GM12891 (cell line): ENCODE measurements at regions not wholly inside any gene's neighbourhood (a gene's known extent, or its start where the extent isn't known, plus 50 kb on each side); places are given as distances from the start of the nearest gene placed in this dataset.
"Not testable (repeated sequence)": the region's sequence is repeated elsewhere in the genome, so short reads cannot be mapped to it uniquely, and the experiment has no call there.

ENCODE experiments used
- DNase-seq: peaks from one replicate; pipeline ENCODE4 v3.0.0; 2011; ENCODE audit warnings: low spot score; ENCODE audit not compliant: insufficient read length
- FAIRE-seq: peaks from 2 replicates; lab custom pipeline; 2011; peaks lifted over from hg19 to GRCh38; lab: Jason Lieb, UNC
- PAX5 ChIP-seq: IDR thresholded peaks from 2 replicates; pipeline ENCODE4 v1.6.1; 2011; ENCODE audit warnings: low read length, moderate library complexity, mild to moderate bottlenecking; ENCODE audit not compliant: insufficient read depth, severe bottlenecking
- POLR2A ChIP-seq: IDR thresholded peaks from 2 replicates; pipeline ENCODE4 v1.6.1; 2011; ENCODE audit warnings: low read depth, low read length, control low read depth
- POLR2AphosphoS5 ChIP-seq: IDR thresholded peaks from 2 replicates; pipeline ENCODE4 v1.6.1; 2011; ENCODE audit warnings: low read depth, low read length, control low read depth
- POU2F2 ChIP-seq: IDR thresholded peaks from 2 replicates; pipeline ENCODE4 v1.6.1; 2011; ENCODE audit warnings: low read depth, mild to moderate bottlenecking, control low read depth, low read length, moderate library complexity
- SPI1 ChIP-seq: IDR thresholded peaks from 2 replicates; pipeline ENCODE4 v1.6.1; 2011; ENCODE audit warnings: low read depth, low read length, control low read depth
- TAF1 ChIP-seq: IDR thresholded peaks from 2 replicates; pipeline ENCODE4 v1.6.1; 2011; ENCODE audit warnings: low read depth, low read length, control low read depth

GRCh38 chr7:98735801-98736200 is 118.7 kb downstream of the NPTX2 start:
- DNase-seq (no peak), FAIRE-seq (no peak)
- TF ChIP-seq POU2F2 (no peak), POLR2AphosphoS5 (no peak), POLR2A (no peak), TAF1 (no peak), PAX5 (no peak), SPI1 (no peak)

DNA sequence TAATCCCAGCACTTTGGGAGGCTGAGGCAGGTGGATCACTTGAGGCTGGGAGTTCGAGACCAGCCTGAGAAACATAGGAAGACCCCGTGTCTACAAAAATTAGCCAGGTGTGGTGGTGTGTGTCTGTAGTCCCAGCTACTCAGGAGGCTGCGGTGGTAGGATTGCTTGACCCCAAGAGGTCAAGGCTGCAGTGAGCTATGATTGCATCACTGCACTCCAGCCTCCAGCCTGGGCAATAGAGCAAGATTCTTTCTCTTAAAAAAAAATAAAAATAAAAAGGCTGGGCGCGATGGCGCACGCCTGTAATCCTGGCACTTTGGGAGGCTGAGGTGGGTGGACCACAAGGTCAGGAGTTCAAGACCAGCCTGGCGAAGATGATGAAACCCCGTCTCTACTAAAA is 119.4 kb downstream of the NPTX2 start:
- FAIRE-seq, DNase-seq: not testable (repeated sequence)

GRCh38 chr7:98737176-98737575 is 120.1 kb downstream of the NPTX2 start:
- DNase-seq (no peak), FAIRE-seq (no peak)
- TF ChIP-seq TAF1 (no peak), POU2F2 (no peak), POLR2AphosphoS5 (no peak), PAX5 (no peak), POLR2A (no peak), SPI1 (no peak)

GRCh38 chr7:98740643-98741042 is 123.6 kb downstream of the NPTX2 start:
- no peak for FAIRE-seq

GRCh38 chr7:98745722-98746318 is 124.0 kb downstream of the TMEM130 start:
- DNase-seq (peak; percentile 58), FAIRE-seq (no peak)
- no peak for TF ChIP-seq TAF1
- no peak for TF ChIP-seq POLR2AphosphoS5
- no peak for TF ChIP-seq SPI1
- no peak for TF ChIP-seq POU2F2
- no peak for TF ChIP-seq PAX5
- no peak for TF ChIP-seq POLR2A

More at GRCh38 chr7:98740643-98741042, 123.6 kb downstream of the NPTX2 start:
- no peak for DNase-seq
- no peak for TF ChIP-seq SPI1
- TF ChIP-seq TAF1: no peak

DNA sequence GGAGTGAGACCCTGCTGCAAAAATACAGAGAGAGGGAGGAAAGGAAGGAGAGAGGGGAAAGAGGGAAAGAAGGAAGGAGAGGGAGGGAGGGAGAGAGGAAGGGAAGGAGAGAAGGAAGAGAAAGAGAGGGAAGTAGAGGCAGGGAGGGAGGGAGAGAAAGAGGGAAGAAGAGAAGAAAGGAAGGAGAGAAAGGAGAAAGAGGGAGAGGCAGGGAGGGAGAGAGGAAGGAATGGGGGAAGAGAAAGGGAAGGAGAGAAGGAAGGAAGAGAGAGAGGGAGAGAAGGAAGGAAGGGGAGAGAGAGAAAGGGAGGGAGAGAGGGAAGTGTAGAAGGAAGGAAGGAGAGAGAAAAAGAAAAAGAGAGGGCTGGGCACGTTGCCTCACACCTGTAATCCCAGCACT is 121.7 kb downstream of the TMEM130 start:
- FAIRE-seq: no peak
- TF ChIP-seq TAF1 (no peak), PAX5 (no peak), POU2F2 (no peak), SPI1 (no peak), POLR2A (no peak), POLR2AphosphoS5 (no peak)

GRCh38 chr7:98753176-98753575 is 116.6 kb downstream of the TMEM130 start:
- no peak for TF ChIP-seq TAF1
- TF ChIP-seq POLR2AphosphoS5: no peak
- no peak for TF ChIP-seq POLR2A
- TF ChIP-seq POU2F2: no peak
- no peak for TF ChIP-seq PAX5
- no peak for TF ChIP-seq SPI1
- DNase-seq (no peak), FAIRE-seq (no peak)

More for the DNA sequence above, 121.7 kb downstream of the TMEM130 start:
- no peak for DNase-seq

DNA sequence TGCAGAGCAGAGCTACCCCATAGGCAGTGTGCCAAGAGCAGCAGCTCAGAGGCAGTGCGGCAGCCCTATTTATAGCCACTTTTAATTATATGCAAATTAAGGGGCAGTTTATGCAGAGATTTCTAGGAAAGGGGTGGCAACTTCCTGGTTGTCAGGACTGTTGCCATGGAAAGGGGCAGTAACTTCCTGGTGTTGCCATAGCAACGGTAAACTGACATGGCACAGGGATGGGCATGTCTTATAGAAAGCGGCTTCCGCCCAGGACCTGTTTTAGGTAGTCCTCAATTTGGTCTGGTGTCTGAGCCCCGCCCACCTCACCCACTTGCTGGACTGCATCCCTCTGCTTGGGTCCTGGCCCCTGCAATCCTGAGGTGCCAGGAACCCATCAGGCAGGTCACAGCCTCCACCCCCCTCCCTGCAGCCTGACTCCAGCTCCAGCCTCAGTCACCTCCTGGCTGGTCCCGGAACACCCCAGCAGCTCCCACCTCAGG is 115.8 kb downstream of the TMEM130 start:
- DNase-seq (no peak), FAIRE-seq (no peak)
- TF ChIP-seq POLR2AphosphoS5: no peak
- TF ChIP-seq POU2F2: no peak
- TF ChIP-seq POLR2A: no peak
- TF ChIP-seq PAX5: no peak
- TF ChIP-seq SPI1: no peak
- TF ChIP-seq TAF1: no peak

DNA sequence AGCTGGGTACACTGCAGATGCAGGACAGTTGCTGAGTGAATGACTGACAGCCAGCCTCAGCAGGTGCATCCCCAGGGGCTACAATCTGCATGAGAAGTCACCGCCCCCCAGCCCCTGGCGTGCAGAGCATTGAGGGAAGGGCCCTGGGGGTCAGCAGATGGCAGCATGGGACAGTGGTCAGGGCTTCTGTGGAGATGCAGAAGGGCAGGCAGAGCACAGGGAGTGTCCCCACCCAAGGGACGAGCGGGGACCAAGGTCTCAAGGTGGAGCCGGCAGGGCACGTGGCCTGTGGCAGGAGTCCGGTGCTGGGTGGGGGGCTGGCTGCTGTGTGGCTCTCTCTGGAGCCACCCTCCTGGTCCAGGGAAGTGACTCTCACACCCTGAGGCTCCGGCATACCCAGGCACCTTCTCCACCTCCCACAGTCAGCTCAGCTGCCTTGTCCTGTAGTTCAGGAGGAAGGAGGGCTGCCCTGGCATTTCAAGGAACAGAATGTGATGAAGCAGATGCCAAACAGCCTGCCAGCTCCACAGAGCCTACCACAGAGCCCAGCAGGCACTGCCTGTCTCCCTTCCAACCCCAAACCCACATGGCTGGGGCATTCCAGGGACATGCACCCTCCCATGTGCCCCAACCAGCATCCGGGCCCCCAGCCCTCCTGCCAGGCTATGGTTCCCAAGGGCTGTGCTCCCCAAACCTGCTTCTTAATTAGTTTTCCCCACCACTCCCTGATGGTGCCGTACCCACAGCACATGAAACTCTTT is 114.5 kb downstream of the TMEM130 start:
- TF ChIP-seq POLR2A (no peak), POU2F2 (no peak), PAX5 (no peak), SPI1 (no peak), TAF1 (no peak), POLR2AphosphoS5 (no peak)
- FAIRE-seq: no peak
- DNase-seq: no peak
